ENCODE measurements at regions not wholly inside any gene's neighbourhood (a gene's known extent, or its start where the extent isn't known, plus 50 kb on each side); places are given as distances from the start of the nearest gene placed in this dataset.
A peak's percentile ranks its signal among the peaks of the same experiment; 100 is the strongest.

DNA sequence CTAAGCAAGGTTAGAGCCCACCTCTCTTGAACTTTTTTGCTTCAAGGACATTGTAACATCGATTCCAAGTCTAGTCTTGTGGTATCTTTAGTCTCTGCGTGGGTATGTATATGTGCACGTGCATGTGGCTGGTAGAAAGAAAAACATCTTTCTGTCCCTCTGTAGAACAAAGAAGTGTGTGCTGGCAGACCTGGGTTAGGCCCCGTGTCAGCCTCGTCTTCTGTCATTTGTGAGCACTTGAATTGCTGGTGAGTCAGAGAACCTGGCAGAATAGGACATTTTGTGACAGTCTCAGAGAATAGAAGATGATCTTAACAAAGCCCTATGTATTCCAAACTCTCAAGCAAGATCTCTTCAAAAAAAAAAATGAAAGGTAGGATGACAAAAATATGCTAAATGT lies 102.2 kb upstream of the ATP10A start:
- DNase-seq (ENCODE audit: low read depth in 3 of 3): no peak

DNA sequence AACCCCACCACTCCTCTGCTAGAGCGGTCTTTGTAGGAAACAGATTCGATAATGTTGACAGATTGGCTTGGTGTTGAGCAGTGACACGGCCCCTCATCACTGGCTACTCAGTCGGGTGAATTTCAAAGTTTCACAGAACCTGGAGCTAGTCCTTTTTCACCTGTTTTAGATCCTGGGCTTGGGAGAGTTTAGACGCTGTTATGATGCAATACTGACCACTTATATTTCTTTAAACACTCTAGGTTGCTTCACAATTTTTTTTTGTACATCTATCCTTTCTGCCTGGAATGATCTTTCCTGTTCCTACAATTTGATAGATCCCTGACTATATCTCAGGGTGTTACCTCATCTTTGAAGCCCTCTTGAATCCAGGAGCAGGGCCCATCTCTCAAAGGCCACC lies 97.1 kb upstream of the ATP10A start:
- DNase-seq (ENCODE audit: low read depth in 3 of 3): no peak

DNA sequence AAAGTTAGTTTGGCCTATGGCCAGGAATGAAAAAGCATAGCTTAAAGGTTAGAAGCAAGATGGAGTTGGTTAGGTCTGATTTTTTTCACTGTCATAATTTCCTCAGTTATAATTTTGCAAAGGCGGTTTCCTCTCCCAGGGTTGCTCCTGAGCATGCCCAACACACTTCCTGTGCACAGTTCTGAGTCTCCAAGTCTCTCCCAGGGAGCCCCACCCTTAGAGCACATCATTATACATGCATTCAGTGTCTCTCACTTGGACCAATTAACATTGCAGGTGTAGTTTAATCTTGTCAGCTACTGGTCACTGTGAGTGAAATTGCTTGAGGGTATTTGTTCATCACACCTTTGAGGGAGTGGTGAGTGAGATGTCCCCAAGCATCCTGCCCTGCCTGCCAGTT lies 96.0 kb upstream of the ATP10A start:
- no peak for DNase-seq (ENCODE audit: low read depth in 3 of 3)

DNA sequence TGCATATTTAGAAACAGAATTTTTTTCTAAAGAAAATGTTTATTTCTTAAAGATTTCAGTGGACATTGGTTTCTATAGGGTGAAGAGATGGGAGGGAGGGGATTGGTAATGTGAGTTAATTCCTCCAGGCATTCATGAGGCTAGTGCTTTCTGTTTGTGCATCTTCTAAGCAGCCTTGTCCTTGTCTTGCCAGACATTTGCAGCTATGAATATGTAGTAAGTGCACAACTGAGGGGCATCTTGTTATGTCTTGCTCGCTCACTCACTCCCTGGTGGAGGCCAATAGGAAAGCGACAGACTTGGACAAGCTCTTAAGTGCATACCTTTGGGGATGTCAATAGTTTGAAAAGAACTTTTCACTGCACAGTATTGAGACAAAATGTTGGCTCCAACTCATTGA lies 92.5 kb upstream of the ATP10A start:
- no peak for DNase-seq (ENCODE audit: low read depth in 3 of 3)

DNA sequence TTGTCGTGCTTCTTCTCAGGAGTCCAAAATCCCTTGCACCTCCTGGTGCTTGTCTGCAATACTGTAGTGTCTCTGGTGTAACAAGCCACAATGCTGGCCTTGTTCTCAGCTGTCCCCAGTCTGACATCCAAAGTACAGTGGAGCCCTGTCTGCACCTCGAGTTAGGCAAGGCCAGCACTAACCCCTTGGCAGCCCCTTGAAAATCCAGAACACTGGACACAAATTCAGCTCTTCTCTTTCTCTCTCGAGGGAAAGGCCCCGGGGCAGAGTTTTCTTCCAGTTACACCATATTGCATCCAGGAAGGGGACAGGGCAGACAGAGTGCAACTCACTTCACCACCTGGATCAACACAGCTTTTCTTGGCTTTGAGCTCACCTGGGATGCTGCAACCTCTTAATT lies 91.3 kb upstream of the ATP10A start:
- no peak for DNase-seq (ENCODE audit: low read depth in 3 of 3)

DNA sequence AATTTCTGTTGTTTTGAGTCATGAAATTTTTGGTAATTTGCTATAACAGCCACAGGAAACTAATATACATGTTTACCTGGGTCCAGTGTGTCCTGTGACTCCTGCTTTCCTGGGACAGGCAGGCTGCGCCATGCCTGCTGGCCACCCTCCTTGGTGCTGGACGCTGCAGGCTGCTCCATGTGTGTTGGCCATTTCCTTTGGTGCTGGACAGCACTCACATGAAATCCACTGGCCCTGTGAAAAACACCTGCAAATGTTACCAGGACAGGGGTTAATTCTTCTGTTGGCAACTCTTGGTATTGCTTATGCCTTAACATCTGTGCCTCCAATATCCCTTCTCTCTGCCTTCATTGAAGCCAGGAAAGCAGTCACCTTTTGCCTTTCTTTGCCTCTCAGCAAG lies 86.9 kb upstream of the ATP10A start:
- no peak for DNase-seq (ENCODE audit: low read depth in 3 of 3)

DNA sequence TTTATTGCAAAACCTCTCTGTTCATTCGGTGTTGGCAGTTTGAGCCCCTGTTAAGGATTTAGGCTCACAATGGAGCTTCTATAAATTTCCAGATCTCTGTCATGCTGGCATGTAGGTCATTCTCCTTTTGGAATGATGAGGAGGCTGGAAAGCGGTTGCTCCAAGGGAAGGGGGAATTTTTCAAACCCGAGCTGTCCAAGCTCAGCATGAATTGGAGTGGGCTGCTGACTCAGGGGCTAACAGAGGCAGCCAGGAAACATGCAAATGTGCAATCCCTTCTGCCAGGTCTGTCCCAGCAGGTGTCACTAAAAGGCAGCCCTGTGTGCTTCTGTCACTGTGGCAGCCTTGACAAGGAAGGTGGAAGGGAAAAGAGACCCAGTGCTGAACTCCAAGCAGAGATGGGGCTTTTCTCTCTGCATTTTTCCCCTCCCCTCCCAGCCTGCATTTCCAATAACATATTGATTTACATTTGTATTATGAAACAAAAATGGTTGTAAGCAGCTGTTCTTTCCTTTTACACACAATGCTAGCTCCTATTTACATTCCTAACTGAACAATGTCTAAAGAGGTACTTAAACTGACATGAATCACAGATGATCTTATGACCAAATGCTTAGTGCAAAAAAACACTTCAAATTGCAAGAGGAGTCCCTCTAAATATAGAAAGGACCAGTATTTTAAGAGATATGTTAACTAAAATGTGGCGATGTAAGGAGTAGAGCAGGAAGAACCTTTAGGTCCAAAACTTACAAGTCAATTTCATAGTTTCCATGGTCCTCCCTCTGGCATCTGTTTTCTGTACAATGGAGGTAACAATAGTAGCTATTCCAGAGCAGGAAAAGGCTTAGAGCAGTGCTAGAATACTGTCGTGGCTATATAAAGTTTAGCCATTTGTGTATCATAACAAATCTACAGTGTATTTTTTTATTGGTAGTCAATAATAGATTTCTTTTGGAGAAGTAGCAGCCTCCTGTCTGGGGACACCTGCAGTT lies 84.5 kb upstream of the ATP10A start:
- DNase-seq (ENCODE audit: low read depth in 3 of 3): no peak

DNA sequence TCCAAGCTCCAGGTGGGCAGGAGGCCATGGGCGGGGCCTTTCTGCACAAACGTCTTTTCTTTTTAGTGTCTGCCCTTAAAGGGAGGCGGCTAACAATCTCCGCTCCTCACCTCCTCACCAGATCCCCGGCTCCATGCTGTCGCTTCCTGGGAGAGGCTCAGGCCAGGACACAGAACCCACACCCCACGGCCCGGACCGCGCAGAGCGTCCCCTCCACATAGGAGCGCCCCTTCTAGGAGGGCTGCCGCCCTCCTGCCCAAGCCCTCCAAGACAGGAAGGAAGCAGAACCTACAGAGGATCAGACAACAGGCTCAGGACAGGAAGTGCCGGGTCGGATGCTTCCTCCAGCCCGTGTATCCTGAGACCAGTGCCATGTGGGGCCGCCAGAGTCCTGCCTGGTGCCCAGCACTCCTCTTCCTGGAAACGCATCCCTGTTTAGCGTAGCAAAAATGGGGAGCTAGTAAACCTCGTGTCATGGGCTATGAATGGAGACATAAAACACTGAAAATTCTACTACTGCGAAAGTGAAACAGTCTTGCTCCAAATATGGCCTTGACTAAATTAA lies 83.2 kb upstream of the ATP10A start:
- no peak for DNase-seq (ENCODE audit: low read depth in 3 of 3)

DNA sequence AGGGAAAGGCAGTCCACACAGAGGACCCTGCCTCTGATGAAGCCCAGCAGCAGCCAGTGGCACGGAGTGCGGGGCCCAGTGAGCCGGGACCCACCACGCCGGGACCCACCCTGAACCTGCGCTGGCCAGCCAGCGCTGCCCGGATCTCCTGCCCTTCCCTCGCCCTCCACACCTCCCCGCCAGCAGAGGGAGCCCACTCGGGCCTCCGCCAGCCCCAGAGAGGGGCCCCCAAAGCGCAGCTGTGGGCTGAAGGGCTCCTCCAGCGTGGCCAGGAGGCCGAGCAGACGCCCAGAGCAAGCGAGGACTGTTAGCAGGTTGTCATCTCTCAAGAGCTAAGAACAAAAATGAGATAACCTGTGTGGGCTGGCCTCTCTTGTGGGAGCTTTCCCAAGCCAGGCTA lies 81.3 kb upstream of the ATP10A start:
- no peak for DNase-seq (ENCODE audit: low read depth in 3 of 3)

DNA sequence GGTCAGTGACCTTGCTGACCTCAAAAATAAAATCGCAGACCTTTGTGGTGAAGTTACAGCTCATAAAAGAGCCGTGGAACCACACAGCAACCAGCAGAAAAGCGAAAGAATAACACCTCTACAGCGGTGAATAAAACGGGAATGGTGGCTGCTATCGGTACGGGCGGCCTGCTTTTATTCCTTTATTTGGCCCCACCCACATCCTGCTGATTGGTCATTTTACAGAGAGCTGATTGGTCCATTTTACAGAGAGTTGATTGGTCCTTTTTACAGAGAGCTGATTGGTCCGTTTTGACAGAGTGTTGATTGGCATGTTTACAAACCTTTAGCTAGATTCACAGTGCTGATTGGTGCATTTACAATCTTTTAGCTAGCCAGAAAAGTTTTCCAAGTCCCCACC lies 80.7 kb upstream of the ATP10A start:
- no peak for DNase-seq (ENCODE audit: low read depth in 3 of 3)

DNA sequence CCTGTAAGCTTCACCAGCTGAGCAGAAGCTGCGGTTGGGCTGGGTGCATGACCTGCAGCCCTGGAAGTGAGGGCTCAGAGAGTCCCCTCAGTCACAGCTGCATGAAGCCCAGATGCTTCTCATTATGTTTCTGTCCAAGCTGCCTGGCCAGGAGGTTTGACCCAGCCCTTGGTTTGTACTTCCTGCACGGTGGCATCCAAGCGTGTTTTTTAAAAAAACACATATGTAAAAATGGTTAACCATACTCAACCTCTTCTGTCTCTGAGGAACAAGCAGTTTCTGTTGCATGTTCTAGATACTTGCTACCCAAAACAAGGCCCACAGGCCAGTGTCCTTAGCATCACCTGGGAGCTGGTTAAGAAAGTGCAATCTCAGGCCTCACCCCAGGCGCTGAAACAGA lies 76.0 kb upstream of the ATP10A start:
- DNase-seq (ENCODE audit: low read depth in 3 of 3): no peak

DNA sequence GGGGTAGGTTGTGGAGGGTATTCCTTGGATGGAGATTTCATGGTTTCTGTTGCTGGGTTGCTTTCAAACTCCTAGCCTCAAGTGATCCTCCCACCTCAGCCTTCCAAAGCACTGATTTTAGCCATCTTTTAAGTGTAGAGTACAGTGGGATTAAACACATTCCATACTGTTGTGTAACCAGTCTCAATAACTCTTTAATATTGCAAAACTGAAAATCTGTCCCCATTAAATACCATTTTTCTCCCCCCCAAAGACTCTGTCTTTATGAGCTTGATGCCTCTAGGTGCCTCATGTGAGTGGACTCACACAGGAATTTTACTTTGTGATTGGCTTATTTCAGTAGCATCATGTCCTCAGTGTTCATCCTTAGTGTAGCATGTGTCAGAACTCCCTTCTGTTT lies 74.7 kb upstream of the ATP10A start:
- DNase-seq (ENCODE audit: low read depth in 3 of 3): no peak

DNA sequence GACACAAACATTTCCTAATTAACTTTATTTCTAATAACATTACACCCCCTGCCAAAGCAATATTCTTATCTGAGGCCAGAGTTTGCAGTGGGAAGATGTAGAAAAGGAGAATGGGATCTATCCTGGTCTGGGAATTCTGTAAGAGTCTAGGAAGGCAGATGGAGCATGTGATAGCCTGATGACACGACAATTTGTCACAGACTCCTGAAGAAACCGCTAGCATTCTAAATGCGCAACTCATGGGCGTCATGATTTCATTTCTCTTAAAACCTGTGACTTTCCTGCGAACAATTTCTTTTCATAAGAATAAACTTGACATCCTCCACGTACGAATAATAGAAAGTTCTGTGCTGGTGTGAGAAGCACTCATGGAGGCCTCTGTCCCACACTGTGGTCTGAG lies 72.9 kb upstream of the ATP10A start:
- no peak for DNase-seq (ENCODE audit: low read depth in 3 of 3)

DNA sequence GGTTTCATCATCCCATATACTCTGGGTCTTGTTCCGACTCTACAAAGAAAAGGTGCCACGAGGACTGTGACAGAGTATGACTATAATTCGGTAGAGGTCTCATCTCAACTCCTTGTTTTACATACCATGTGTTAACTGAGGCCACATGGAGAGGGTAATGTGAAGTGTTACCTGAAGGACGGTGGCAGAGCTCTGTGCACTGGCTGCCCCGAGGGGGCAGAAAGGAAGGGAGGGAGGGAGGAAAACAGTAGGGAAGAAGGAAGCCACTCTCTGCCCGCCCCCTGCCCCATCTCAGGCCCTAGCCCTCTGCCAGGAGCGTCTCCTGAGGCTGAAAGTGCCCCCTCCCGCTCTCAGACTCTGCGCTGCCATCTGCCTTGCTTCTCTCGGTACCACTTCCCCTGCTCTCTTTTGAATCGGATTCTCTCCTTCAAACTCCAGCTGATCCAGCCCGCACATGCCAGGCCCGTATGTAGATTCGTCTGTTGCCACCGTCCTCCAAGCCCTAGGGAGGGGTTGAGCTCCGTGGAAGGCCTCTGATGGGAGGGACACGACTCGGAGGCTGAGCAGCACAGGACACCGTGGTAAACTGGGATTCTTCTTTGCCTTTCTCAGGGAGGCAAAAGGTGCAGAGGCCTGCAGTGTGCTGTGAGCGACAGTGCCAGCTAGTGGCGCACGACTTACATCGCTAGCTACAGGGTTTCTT lies 70.5 kb upstream of the ATP10A start:
- peak; percentile 15 to 56 (median 50) for DNase-seq (ENCODE audit: low read depth in 3 of 3)

DNA sequence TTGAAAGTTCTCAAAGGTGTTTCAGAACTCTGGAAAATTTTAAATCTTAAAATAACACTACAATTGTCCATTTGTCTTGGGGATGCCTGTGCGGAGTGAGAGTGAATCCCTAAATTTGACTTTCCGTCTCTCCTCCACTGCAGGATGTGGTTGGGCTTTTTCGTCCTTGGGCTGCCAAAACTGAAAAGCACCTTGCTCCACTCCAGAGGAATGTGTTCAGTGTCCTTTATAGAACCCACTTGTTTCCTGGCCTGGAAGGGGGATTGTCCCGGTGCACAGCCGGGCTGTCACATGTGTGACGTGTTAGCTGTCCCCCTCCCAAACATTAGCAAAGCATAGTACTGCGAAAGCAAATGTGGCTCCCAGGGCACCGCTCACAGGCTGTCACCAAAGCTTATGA lies 69.6 kb upstream of the ATP10A start:
- DNase-seq (ENCODE audit: low read depth in 3 of 3): no peak

DNA sequence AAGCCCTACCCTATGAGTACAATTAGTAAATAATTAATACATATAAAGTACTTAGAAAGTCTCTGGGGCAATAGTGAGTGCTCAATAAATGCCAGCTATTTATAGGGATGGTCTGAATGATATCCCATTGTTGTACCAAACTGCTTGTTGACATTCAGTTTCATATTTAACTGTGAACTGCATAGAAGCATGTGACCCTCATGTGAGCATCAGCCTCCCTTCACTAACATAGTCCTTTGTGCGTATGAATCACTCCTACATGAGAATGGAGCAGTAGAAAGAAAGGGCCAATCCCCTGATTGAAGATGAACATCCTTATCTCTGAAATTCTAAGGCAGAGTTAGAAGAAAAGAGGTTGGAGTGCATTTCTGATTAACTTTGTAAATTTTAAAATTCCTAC lies 68.7 kb upstream of the ATP10A start:
- no peak for DNase-seq (ENCODE audit: low read depth in 3 of 3)

DNA sequence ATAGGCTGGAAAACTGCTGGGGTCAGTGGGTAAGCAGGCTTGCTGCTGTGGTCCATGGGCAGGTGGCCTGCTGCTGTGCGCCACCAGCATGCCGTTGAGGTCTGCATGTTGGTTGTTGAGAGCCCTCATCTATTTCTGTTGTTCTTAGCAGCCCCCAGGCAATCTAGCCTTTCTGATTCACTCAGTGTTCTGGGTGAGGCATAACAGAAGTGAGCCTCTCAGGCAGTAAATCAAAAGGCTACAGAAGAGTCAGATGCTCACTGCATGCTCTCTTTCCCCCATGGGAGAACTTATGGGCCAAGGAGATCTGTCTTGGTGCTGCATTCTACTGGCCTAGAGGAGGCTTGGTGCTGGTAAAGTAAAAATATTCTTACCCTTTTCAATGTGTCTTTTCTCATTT lies 67.8 kb upstream of the ATP10A start:
- no peak for DNase-seq (ENCODE audit: low read depth in 3 of 3)
